ENCODE measurements at regions not wholly inside any gene's neighbourhood (a gene's known extent, or its start where the extent isn't known, plus 50 kb on each side); places are given as distances from the start of the nearest gene placed in this dataset.

GRCh38 chr13:90884066-90884465 lies 463.4 kb upstream of the MIR17HG start:
- TF ChIP-seq TCF7L2 (IDR thresholded peaks at IDR 0.05; ENCODE audit: borderline replicate concordance, extremely low read depth, insufficient read depth, insufficient read length) (no peak), JUND (IDR thresholded peaks at IDR 0.05) (no peak), POLR2A (IDR thresholded peaks at IDR 0.05; ENCODE audit: borderline replicate concordance, extremely low read depth, insufficient read depth, insufficient read length) (no peak), CTCF (IDR thresholded peaks at IDR 0.05 in 2 of 3, conservative IDR thresholded peaks at IDR 0.05 in 1 of 3; ENCODE audit: borderline replicate concordance in 1 of 3, insufficient read depth in 1 of 3, low read depth in 2 of 3, low read length in 2 of 3) (no peak), EZH2phosphoT487 (IDR thresholded peaks at IDR 0.05; ENCODE audit: borderline replicate concordance) (no peak), EZH2 (IDR thresholded peaks at IDR 0.05) (no peak), POLR2AphosphoS5 (IDR thresholded peaks at IDR 0.05; ENCODE audit: low read depth, low read length) (no peak)

All from HCT116 (cell line).